ENCODE measurements at regions not wholly inside any gene's neighbourhood (a gene's known extent, or its start where the extent isn't known, plus 50 kb on each side); places are given as distances from the start of the nearest gene placed in this dataset.
A peak's percentile ranks its signal among the peaks of the same experiment; 100 is the strongest.
"Not testable (repeated sequence)": the region's sequence is repeated elsewhere in the genome, so short reads cannot be mapped to it uniquely, and the experiment has no call there.

GRCh38 chr11:34001557-34002064 is 49.9 kb upstream of the CAPRIN1 start:
- DNase-seq, result no peak
- intact Hi-C loops (cut with DNase I), result no loop called here

- intact Hi-C loops (cut with DNase I), result loop anchor here (5.0 to 10.0 kb wide), 3 partner anchors 45 to 363 kb away; partner anchors contain the start of gene NAT10
These were observed 52.1 kb upstream of the CAPRIN1 start for GRCh38 chr11:33999393-33999792.

GRCh38 chr11:33997584-33998251 is 53.8 kb upstream of the CAPRIN1 start:
- DNase-seq, result peak in 16 of 42 donors; percentile 2 to 42 (median 17)
- intact Hi-C loops (cut with DNase I), result loop anchor here (5.0 to 10.0 kb wide), 3 partner anchors 47 to 365 kb away; partner anchors contain the start of gene NAT10

More at GRCh38 chr11:33999393-33999792, 52.1 kb upstream of the CAPRIN1 start:
- no peak for DNase-seq

GRCh38 chr11:33996498-33997454 is 54.8 kb upstream of the CAPRIN1 start:
- DNase-seq, result peak; percentile 27 to 92 (median 78)
- intact Hi-C loops (cut with DNase I), result loop anchor here (5.0 to 10.0 kb wide), 3 partner anchors 48 to 366 kb away; partner anchors contain the start of gene NAT10

- intact Hi-C loops (cut with DNase I), result loop anchor here (5.0 to 10.0 kb wide), 3 partner anchors 50 to 367 kb away; partner anchors contain the start of gene NAT10
These were observed 56.6 kb upstream of the CAPRIN1 start for GRCh38 chr11:33994937-33995336.

GRCh38 chr11:33991136-33991535 is 60.4 kb upstream of the CAPRIN1 start:
- DNase-seq, result not testable (repeated sequence)
- intact Hi-C loops (cut with DNase I), result loop anchor here (10.0 kb wide), 2 partner anchors 54 to 114 kb away; partner anchors contain the start of gene NAT10

More at GRCh38 chr11:33994937-33995336, 56.6 kb upstream of the CAPRIN1 start:
- no peak for DNase-seq

- intact Hi-C loops (cut with DNase I), result loop anchor here (10.0 kb wide), 2 partner anchors 55 to 115 kb away; partner anchors contain the start of gene NAT10
- DNase-seq, result not testable (repeated sequence)
These were observed 61.4 kb upstream of the CAPRIN1 start for GRCh38 chr11:33990131-33990530.

GRCh38 chr11:33989461-33989860 is 62.1 kb upstream of the CAPRIN1 start:
- peak in 2 of 42 donors; percentile 6 to 8 for DNase-seq
- intact Hi-C loops (cut with DNase I), result no loop called here

- intact Hi-C loops (cut with DNase I), result no loop called here
- no peak for DNase-seq
These were observed 62.8 kb upstream of the CAPRIN1 start for GRCh38 chr11:33988586-33989370.

- intact Hi-C loops (cut with DNase I), result no loop called here
- peak; percentile 42 to 92 (median 76) for DNase-seq
These were observed 63.5 kb upstream of the CAPRIN1 start for GRCh38 chr11:33987975-33988580.

GRCh38 chr11:33987545-33987944 is 64.0 kb upstream of the CAPRIN1 start:
- intact Hi-C loops (cut with DNase I), result no loop called here
- DNase-seq, result no peak

- intact Hi-C loops (cut with DNase I); DNase-seq: not testable (repeated sequence)
These were observed 64.7 kb upstream of the CAPRIN1 start for GRCh38 chr11:33986597-33987501.

GRCh38 chr11:33984682-33985389 is 66.7 kb upstream of the CAPRIN1 start:
- no peak for DNase-seq

GRCh38 chr11:33982661-33983060 is 68.9 kb upstream of the CAPRIN1 start:
- intact Hi-C loops (cut with DNase I), result no loop called here
- no peak for DNase-seq

More at GRCh38 chr11:33984682-33985389, 66.7 kb upstream of the CAPRIN1 start:
- intact Hi-C loops (cut with DNase I), result no loop called here

- no peak for DNase-seq
These were observed 70.6 kb upstream of the CAPRIN1 start for GRCh38 chr11:33980897-33981296.

GRCh38 chr11:33978376-33978775 is 73.2 kb upstream of the CAPRIN1 start:
- no peak for DNase-seq
- intact Hi-C loops (cut with DNase I), result no loop called here

More at GRCh38 chr11:33980897-33981296, 70.6 kb upstream of the CAPRIN1 start:
- intact Hi-C loops (cut with DNase I), result no loop called here

Measured in head of caudate nucleus (tissue), 42 donors.